DND-41 (cell line): ENCODE measurements at regions not wholly inside any gene's neighbourhood (a gene's known extent, or its start where the extent isn't known, plus 50 kb on each side); places are given as distances from the start of the nearest gene placed in this dataset.

Experiments
- ATAC-seq: fragments of 200-7000 bp; cut with Tn5 transposase; 3 replicates; pipeline ENCODE4 v1.9.1; 2021; ENCODE audit warnings: low read depth; ENCODE audit not compliant: insufficient read depth
- DNase-seq: peaks from one replicate; pipeline ENCODE4 v3.0.0-alpha.2; 2020
- H2AFZ ChIP-seq: 2 replicates; pipeline ENCODE4 v1.6.0; 2012; ENCODE audit warnings: low read depth, low read length
- H3K27ac ChIP-seq: 2 replicates; pipeline ENCODE4 v1.5.1; 2012; ENCODE audit warnings: low read length, inconsistent platforms
- H3K27me3 ChIP-seq: fragments of 200-600 bp; sonication (generic); 2 replicates; pipeline ENCODE4 v1.6.0; 2012; ENCODE audit warnings: low read length, mild to moderate bottlenecking, inconsistent platforms; ENCODE audit not compliant: insufficient read depth, poor library complexity
- H3K36me3 ChIP-seq: 2 replicates; pipeline ENCODE4 v1.5.1; 2012; ENCODE audit warnings: low read length, inconsistent platforms; ENCODE audit not compliant: insufficient read depth
- H3K4me1 ChIP-seq: 2 replicates; pipeline ENCODE4 v1.5.1; 2012; ENCODE audit warnings: mild to moderate bottlenecking, low read length; ENCODE audit not compliant: insufficient read depth
- H3K4me2 ChIP-seq: 2 replicates; pipeline ENCODE4 v1.6.0; 2012; ENCODE audit warnings: mild to moderate bottlenecking, moderate library complexity, low read length, inconsistent platforms; ENCODE audit not compliant: insufficient read depth
- H3K4me3 ChIP-seq, 2 experiments: fragments of 200-600 bp in 1 of 2; shearing (Covaris generic) in 1 of 2; 2 replicates each; pipeline ENCODE4 v1.5.1; 2012 to 2016; ENCODE audit warnings: inconsistent platforms in 2 of 2, low read length in 2 of 2, mild to moderate bottlenecking in 2 of 2, low read depth in 1 of 2, moderate library complexity in 1 of 2
- H3K79me2 ChIP-seq: 2 replicates; pipeline ENCODE4 v1.6.0; 2012; ENCODE audit warnings: low read length, inconsistent platforms; ENCODE audit not compliant: insufficient read depth
- H3K9ac ChIP-seq: 2 replicates; pipeline ENCODE4 v1.6.0; 2012; ENCODE audit warnings: low read depth, mild to moderate bottlenecking, inconsistent platforms, low read length, moderate library complexity
- H3K9me3 ChIP-seq: 2 replicates; pipeline ENCODE4 v1.5.1; 2012; ENCODE audit warnings: low read length, moderate library complexity, mild to moderate bottlenecking, inconsistent platforms; ENCODE audit not compliant: insufficient read depth, severe bottlenecking
- H4K20me1 ChIP-seq: 2 replicates; pipeline ENCODE4 v1.6.0; 2012; ENCODE audit warnings: low read length; ENCODE audit not compliant: insufficient read depth
- EZH2 ChIP-seq: IDR thresholded peaks from 3 replicates; pipeline ENCODE4 v1.6.1; 2012; ENCODE audit warnings: borderline replicate concordance, low read depth, mild to moderate bottlenecking, moderate library complexity, low read length, inconsistent platforms; ENCODE audit not compliant: severe bottlenecking
- TF ChIP-seq, protein P1 (sequence below): IDR thresholded peaks from 2 replicates; pipeline ENCODE4 v1.5.1; 2012; ENCODE audit warnings: borderline replicate concordance, low read length, moderate library complexity, mild to moderate bottlenecking; ENCODE audit not compliant: poor library complexity, severe bottlenecking; ENCODE audit errors: extremely low read depth

DNA sequence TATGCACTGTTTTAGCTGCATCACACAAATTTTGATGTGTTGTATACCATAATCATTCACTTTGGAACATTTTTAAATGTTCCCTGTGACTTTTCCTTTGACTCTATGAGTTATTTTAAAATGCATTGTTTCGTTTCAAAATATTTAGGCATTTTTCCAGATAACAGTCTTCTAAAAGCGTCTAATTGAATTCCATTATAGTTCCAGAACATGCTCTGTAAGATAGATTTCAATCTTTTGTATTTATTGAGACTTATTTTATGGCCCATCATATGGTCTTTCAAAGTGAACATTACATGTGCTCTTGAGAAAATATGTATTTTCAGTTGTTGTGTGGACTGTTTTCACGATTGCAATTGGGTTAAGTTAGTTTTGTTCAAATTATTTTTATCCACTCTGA lies 98.7 kb upstream of the ARHGAP5 start:
- Histone ChIP-seq H3K27ac (no peak overlapping the region), H3K4me1 (no peaks in the 10 kb centered on the region), H3K4me3 (no peak overlapping the region), H2AFZ (no peak overlapping the region), H3K27me3 (no peaks in the 10 kb centered on the region), H4K20me1 (no peaks in the 10 kb centered on the region), H3K79me2 (no peaks in the 10 kb centered on the region), H3K9me3 (peaks cover 20% of the 10 kb centered on the region), H3K36me3 (no peaks in the 10 kb centered on the region), H3K9ac (no peak overlapping the region), H3K4me2 (no peak overlapping the region)
- DNase-seq (no peak), ATAC-seq (no peak)
- TF ChIP-seq EZH2, result no peak
- TF ChIP-seq, protein P1, sequence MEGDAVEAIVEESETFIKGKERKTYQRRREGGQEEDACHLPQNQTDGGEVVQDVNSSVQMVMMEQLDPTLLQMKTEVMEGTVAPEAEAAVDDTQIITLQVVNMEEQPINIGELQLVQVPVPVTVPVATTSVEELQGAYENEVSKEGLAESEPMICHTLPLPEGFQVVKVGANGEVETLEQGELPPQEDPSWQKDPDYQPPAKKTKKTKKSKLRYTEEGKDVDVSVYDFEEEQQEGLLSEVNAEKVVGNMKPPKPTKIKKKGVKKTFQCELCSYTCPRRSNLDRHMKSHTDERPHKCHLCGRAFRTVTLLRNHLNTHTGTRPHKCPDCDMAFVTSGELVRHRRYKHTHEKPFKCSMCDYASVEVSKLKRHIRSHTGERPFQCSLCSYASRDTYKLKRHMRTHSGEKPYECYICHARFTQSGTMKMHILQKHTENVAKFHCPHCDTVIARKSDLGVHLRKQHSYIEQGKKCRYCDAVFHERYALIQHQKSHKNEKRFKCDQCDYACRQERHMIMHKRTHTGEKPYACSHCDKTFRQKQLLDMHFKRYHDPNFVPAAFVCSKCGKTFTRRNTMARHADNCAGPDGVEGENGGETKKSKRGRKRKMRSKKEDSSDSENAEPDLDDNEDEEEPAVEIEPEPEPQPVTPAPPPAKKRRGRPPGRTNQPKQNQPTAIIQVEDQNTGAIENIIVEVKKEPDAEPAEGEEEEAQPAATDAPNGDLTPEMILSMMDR, result no peak

DNA sequence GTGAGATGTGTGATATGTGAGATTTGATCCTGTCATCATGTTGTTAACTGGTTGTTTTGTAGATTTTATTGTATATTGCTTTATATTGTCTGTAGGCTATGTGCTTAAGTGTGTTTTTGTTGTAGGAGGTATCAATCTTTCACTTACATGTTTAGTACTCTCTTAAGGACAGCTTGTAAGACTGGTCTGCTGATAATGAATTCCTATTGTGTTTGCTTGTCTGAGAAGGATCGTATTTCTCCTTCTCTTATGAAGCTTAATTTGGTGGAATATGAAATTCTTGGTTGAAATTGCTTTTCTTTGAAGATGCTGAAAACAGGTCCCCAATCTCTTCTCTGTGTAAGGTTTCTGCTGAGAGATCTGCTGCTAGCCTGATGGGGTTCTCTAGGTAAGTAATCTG lies 94.5 kb upstream of the ARHGAP5 start:
- Histone ChIP-seq H3K4me1 (no peaks in the 10 kb centered on the region), H3K27ac (no peak overlapping the region), H2AFZ (no peak overlapping the region), H3K4me2 (no peak overlapping the region), H3K4me3 (no peak overlapping the region), H3K9me3 (no peaks in the 10 kb centered on the region), H3K9ac (no peak overlapping the region), H4K20me1 (no peaks in the 10 kb centered on the region), H3K36me3 (no peaks in the 10 kb centered on the region), H3K79me2 (no peaks in the 10 kb centered on the region), H3K27me3 (no peaks in the 10 kb centered on the region)
- TF ChIP-seq, protein P1, result no peak
- ATAC-seq (no peak), DNase-seq (no peak)

DNA sequence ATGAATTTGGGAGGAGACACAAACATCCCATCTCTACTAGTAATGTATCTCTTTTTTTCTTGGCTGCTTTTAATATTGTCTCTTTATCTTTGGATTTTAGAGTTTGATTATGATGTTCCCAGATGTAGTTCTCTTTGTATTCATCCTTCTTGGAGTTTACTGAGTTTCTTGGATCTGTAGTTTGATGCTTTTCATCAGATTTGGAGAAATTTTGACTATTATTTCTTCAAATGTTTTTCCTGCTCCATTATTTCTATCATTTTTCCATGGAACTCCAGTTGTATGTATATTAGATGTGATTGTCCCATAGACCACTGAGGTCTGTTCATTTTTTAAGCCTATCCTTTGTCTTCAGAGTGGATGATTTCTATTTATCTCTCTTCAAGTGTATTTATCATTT lies 90.7 kb upstream of the ARHGAP5 start:
- TF ChIP-seq, protein P1, result no peak
- no peaks in the 10 kb centered on the region for H3K79me2 ChIP-seq
- H2AFZ ChIP-seq, result no peak overlapping the region
- no peaks in the 10 kb centered on the region for H4K20me1 ChIP-seq
- H3K9me3 ChIP-seq, result no peaks in the 10 kb centered on the region
- H3K4me2 ChIP-seq, result no peak overlapping the region
- H3K9ac ChIP-seq, result no peak overlapping the region
- H3K36me3 ChIP-seq, result no peaks in the 10 kb centered on the region
- no peak overlapping the region for H3K27ac ChIP-seq
- no peaks in the 10 kb centered on the region for H3K27me3 ChIP-seq
- no peak for ATAC-seq
- no peaks in the 10 kb centered on the region for H3K4me1 ChIP-seq
- no peak overlapping the region for H3K4me3 ChIP-seq
- DNase-seq, result no peak

DNA sequence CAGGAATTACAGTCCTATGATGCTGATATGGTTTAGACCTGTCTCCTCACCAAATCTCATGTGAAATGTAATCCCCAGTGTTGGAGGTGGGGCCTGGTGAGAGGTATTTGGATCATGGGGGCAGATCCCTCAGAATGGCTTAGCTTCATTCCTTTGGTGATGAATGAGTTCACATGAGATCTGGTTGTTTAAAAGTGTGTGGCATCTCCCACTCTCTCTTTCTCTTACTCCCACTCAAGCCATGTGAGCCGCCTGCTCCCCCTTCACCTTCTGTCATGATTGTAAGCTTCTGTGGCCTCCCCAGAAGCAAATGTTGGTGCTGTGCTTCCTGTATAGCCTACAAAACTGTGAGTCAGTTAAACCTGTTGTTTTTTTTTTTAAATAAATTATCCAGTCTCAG lies 89.4 kb upstream of the ARHGAP5 start:
- H3K4me3 ChIP-seq, result no peak overlapping the region
- no peak for ATAC-seq

More for the DNA sequence above, 89.4 kb upstream of the ARHGAP5 start:
- no peaks in the 10 kb centered on the region for H4K20me1 ChIP-seq
- no peaks in the 10 kb centered on the region for H3K36me3 ChIP-seq
- H3K27me3 ChIP-seq, result peaks cover 7% of the 10 kb centered on the region
- no peak overlapping the region for H3K27ac ChIP-seq
- H3K9me3 ChIP-seq, result no peaks in the 10 kb centered on the region
- DNase-seq, result no peak
- no peak overlapping the region for H3K4me2 ChIP-seq
- H2AFZ ChIP-seq, result no peak overlapping the region
- no peaks in the 10 kb centered on the region for H3K4me1 ChIP-seq
- H3K9ac ChIP-seq, result no peak overlapping the region
- H3K79me2 ChIP-seq, result no peaks in the 10 kb centered on the region
- TF ChIP-seq, protein P1, result no peak
- TF ChIP-seq EZH2, result no peak
